WTC11 (cell line): ENCODE measurements at regions not wholly inside any gene's neighbourhood (a gene's known extent, or its start where the extent isn't known, plus 50 kb on each side); places are given as distances from the start of the nearest gene placed in this dataset.

ENCODE experiments used
- CBFB ChIP-seq: sonication (generic); formaldehyde crosslinking; IDR thresholded peaks from 2 replicates; pipeline ENCODE4 v1.8.1; 2022; ENCODE audit warnings: mild to moderate bottlenecking, low read depth, missing genetic modification reagents
- NFYB ChIP-seq: sonication (generic); formaldehyde crosslinking; conservative IDR thresholded peaks from 2 replicates; pipeline ENCODE4 v1.8.0; 2022; ENCODE audit warnings: low read depth, missing genetic modification reagents
- RORB ChIP-seq: fragments of 250-450 bp; sonication (Bioruptor Pico); IDR thresholded peaks from 2 replicates; pipeline ENCODE4 v1.9.0; 2021; ENCODE audit warnings: mild to moderate bottlenecking
- TF ChIP-seq, protein P1 (sequence below): fragments of 200-600 bp; IDR thresholded peaks from 2 replicates; pipeline ENCODE4 v1.8.0; 2022; ENCODE audit warnings: antibody characterized with exemption
- TF ChIP-seq, protein P2 (sequence below): sonication (generic); formaldehyde crosslinking; IDR thresholded peaks from 2 replicates; pipeline ENCODE4 v1.8.1; 2023; ENCODE audit warnings: mild to moderate bottlenecking, missing genetic modification reagents, moderate library complexity

DNA sequence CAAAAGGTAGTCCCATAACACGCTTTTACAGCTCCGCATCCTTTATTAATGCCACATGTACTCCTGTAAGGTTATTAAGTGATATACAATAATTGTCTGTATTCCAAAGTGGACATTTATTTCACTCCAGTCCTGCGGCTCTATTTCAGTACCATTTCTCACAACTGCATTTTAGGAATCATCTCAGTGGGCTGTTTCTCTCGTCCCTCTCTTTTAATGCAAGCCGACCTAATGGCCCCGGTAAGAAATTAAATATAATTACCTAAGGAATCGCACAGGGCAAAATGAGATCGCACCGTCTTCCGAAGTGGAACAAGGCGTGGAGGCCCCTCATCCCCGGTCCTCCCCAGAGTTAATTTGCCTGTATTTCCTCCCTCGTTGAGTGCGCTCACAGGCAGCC lies 216.5 kb downstream of the RAB11FIP2 start:
- TF ChIP-seq RORB (CRISPR knock-in tag): no peak
- TF ChIP-seq, protein P1, sequence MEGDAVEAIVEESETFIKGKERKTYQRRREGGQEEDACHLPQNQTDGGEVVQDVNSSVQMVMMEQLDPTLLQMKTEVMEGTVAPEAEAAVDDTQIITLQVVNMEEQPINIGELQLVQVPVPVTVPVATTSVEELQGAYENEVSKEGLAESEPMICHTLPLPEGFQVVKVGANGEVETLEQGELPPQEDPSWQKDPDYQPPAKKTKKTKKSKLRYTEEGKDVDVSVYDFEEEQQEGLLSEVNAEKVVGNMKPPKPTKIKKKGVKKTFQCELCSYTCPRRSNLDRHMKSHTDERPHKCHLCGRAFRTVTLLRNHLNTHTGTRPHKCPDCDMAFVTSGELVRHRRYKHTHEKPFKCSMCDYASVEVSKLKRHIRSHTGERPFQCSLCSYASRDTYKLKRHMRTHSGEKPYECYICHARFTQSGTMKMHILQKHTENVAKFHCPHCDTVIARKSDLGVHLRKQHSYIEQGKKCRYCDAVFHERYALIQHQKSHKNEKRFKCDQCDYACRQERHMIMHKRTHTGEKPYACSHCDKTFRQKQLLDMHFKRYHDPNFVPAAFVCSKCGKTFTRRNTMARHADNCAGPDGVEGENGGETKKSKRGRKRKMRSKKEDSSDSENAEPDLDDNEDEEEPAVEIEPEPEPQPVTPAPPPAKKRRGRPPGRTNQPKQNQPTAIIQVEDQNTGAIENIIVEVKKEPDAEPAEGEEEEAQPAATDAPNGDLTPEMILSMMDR: no peak
- no peak for TF ChIP-seq CBFB (CRISPR knock-in tag)
- TF ChIP-seq NFYB (CRISPR knock-in tag): no peak
- TF ChIP-seq, protein P2, sequence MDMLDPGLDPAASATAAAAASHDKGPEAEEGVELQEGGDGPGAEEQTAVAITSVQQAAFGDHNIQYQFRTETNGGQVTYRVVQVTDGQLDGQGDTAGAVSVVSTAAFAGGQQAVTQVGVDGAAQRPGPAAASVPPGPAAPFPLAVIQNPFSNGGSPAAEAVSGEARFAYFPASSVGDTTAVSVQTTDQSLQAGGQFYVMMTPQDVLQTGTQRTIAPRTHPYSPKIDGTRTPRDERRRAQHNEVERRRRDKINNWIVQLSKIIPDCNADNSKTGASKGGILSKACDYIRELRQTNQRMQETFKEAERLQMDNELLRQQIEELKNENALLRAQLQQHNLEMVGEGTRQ (CRISPR knock-in tag): no peak
